ENCODE measurements at regions not wholly inside any gene's neighbourhood (a gene's known extent, or its start where the extent isn't known, plus 50 kb on each side); places are given as distances from the start of the nearest gene placed in this dataset.
"Not testable (repeated sequence)": the region's sequence is repeated elsewhere in the genome, so short reads cannot be mapped to it uniquely, and the experiment has no call there.

DNA sequence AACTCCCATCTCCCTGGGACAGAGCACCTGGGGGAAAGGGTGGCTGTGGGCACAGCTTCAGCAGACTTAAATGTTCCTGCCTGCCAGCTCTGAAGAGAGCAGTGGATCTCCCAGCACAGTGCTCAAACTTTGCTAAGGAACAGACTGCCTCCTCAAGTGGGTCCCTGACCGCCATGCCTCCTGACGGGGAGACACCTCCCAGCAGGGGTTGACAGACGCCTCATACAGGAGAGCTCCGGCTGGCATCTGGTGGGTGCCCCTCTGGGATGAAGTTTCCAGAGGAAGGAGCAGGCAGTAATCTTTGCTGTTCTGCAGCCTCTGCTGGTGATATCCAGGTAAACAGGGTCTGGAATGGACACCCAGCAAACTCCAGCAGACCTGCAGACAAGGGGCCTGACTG is 206.9 kb upstream of the NUDT10 start:
- H3K36me3 Mint-ChIP-seq; H3K27me3 Mint-ChIP-seq (ENCODE audit: low read depth in 3 of 3); H3K27me3 ChIP-seq (ENCODE audit: control insufficient read depth in 2 of 2, insufficient read depth in 2 of 2, low read length in 2 of 2); H3K4me3 ChIP-seq (replicated peaks in 1 of 3; ENCODE audit: low read depth in 2 of 3, low read length in 3 of 3); H3K9ac ChIP-seq (ENCODE audit: insufficient read depth, low read length, poor library complexity, severe bottlenecking); H3K27ac Mint-ChIP-seq; DNase-seq; H3K27ac ChIP-seq (ENCODE audit: low read depth in 1 of 2, low read length in 2 of 2); H3K9me3 Mint-ChIP-seq; H3K4me1 ChIP-seq (ENCODE audit: control insufficient read depth in 1 of 2, insufficient read depth in 2 of 2, low read length in 2 of 2); H4K20me1 ChIP-seq (ENCODE audit: insufficient read depth, low read length); H2AFZ ChIP-seq (ENCODE audit: insufficient read depth, low read depth, low read length, poor library complexity, severe bottlenecking); H3K4me2 ChIP-seq (replicated peaks; ENCODE audit: extremely low read depth, low read length, poor library complexity, severe bottlenecking); H3K79me2 ChIP-seq (ENCODE audit: insufficient read depth, low read length); H3K9me3 ChIP-seq (replicated peaks in 1 of 2; ENCODE audit: control insufficient read depth in 1 of 2, insufficient read depth in 1 of 2, low read length in 2 of 2); H3K36me3 ChIP-seq (replicated peaks in 1 of 2; ENCODE audit: control insufficient read depth in 1 of 2, insufficient read depth in 2 of 2, low read length in 2 of 2); H3K4me1 Mint-ChIP-seq; H3K4me3 Mint-ChIP-seq; intact Hi-C loops (cut with micrococcal nuclease): not testable (repeated sequence)
- WGBS (ENCODE audit: insufficient coverage): 100% methylated on average over 1 of the region's 4 CpGs

DNA sequence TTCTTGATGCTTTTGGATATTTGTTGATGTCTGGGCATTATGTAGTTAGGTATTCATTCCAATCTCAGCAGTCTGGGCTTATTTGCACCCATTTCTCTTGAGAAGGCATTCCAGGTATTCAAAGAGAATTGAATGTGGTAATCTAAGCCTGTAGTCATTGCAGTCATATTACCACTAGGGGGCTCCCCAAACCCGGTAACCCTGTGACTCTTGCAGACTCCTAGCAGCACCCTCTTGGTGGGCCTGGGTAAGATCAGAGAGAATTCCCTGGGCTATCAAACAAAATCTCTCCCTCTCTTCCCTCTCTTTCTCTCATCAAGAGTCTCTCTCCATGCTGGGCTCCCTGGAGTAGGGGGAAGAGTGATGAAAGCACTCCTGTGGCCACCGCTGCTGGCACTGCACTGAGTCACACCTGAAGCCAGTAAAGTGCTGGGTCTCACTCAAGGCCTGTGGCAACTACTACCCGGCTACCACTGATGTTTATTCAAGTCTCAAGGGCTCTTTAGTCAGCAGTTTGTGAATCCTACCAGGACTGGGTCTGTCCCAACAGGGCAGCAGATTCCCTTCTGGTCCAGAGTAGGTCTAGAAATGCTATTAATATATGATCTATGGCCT is 187.7 kb upstream of the NUDT10 start:
- H3K27me3 ChIP-seq (ENCODE audit: control insufficient read depth in 2 of 2, insufficient read depth in 2 of 2, low read length in 2 of 2): peaks cover 0 to 9% of the 10 kb centered on the region in 2 donors
- no peak overlapping the region for H3K4me3 ChIP-seq (replicated peaks in 1 of 3; ENCODE audit: low read depth in 2 of 3, low read length in 3 of 3)
- H3K9me3 ChIP-seq (replicated peaks in 1 of 2; ENCODE audit: control insufficient read depth in 1 of 2, insufficient read depth in 1 of 2, low read length in 2 of 2): no peaks in the 10 kb centered on the region
- no peak overlapping the region for H3K27ac ChIP-seq (ENCODE audit: low read depth in 1 of 2, low read length in 2 of 2)
- no peaks in the 10 kb centered on the region for H4K20me1 ChIP-seq (ENCODE audit: insufficient read depth, low read length)
- Mint-ChIP-seq H3K9me3 (no peaks in the 10 kb centered on the region), H3K27ac (no peak overlapping the region), H3K4me1 (no peaks in the 10 kb centered on the region), H3K4me3 (no peak overlapping the region), H3K27me3 (ENCODE audit: low read depth in 3 of 3) (peaks cover 2 to 6% (median 4%) of the 10 kb centered on the region in 3 donors), H3K36me3 (no peaks in the 10 kb centered on the region)
- DNase-seq: no peak
- H3K79me2 ChIP-seq (ENCODE audit: insufficient read depth, low read length): no peaks in the 10 kb centered on the region
- TF ChIP-seq, protein P1, sequence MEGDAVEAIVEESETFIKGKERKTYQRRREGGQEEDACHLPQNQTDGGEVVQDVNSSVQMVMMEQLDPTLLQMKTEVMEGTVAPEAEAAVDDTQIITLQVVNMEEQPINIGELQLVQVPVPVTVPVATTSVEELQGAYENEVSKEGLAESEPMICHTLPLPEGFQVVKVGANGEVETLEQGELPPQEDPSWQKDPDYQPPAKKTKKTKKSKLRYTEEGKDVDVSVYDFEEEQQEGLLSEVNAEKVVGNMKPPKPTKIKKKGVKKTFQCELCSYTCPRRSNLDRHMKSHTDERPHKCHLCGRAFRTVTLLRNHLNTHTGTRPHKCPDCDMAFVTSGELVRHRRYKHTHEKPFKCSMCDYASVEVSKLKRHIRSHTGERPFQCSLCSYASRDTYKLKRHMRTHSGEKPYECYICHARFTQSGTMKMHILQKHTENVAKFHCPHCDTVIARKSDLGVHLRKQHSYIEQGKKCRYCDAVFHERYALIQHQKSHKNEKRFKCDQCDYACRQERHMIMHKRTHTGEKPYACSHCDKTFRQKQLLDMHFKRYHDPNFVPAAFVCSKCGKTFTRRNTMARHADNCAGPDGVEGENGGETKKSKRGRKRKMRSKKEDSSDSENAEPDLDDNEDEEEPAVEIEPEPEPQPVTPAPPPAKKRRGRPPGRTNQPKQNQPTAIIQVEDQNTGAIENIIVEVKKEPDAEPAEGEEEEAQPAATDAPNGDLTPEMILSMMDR (IDR thresholded peaks at IDR 0.05): peak; percentile 49
- H3K9ac ChIP-seq (ENCODE audit: insufficient read depth, low read length, poor library complexity, severe bottlenecking): no peak overlapping the region
- no peaks in the 10 kb centered on the region for H3K4me1 ChIP-seq (ENCODE audit: control insufficient read depth in 1 of 2, insufficient read depth in 2 of 2, low read length in 2 of 2)
- intact Hi-C loops (cut with micrococcal nuclease): no loop called here
- no peak overlapping the region for H2AFZ ChIP-seq (ENCODE audit: insufficient read depth, low read depth, low read length, poor library complexity, severe bottlenecking)
- H3K36me3 ChIP-seq (replicated peaks in 1 of 2; ENCODE audit: control insufficient read depth in 1 of 2, insufficient read depth in 2 of 2, low read length in 2 of 2): no peaks in the 10 kb centered on the region
- 29% methylated on average over 1 of the region's 3 CpGs for WGBS (ENCODE audit: insufficient coverage)
- no peak overlapping the region for H3K4me2 ChIP-seq (replicated peaks; ENCODE audit: extremely low read depth, low read length, poor library complexity, severe bottlenecking)

All from CD14-positive monocyte (primary cell).